HepG2 (cell line): ENCODE measurements at regions not wholly inside any gene's neighbourhood (a gene's known extent, or its start where the extent isn't known, plus 50 kb on each side); places are given as distances from the start of the nearest gene placed in this dataset.

Experiments used
- ATAC-seq: fragments of 200-7000 bp; cut with Tn5 transposase; 3 replicates; pipeline ENCODE4 v1.9.1; 2020; ENCODE audit warnings: mild to moderate bottlenecking, moderate library complexity
- BruUV-seq: library from RNA; stranded (reverse); fragments of 400-500 nt; replicated peaks from 2 replicates; lab custom pipeline; 2021; lab: Mats Ljungman, UMichigan
- CTCF ChIA-PET: fragments of 300-600 bp; formaldehyde crosslinking; extraction: SDS; loops from one replicate; lab custom pipeline; 2021; ENCODE audit warnings: low total read pairs, inconsistent platforms, low intra/inter-chr PET ratio; lab: Yijun Ruan, JAX
- POLR2A ChIA-PET: fragments of 350-600 bp; sonication (Branson Sonifier 250); formaldehyde crosslinking; loops from one replicate; lab custom pipeline; 2020; ENCODE audit warnings: antibody characterized with exemption, inconsistent platforms; lab: Yijun Ruan, JAX
- DNase-seq: peaks from one replicate; pipeline ENCODE4 v3.0.0-alpha.2; 2015; ENCODE audit warnings: low spot score
- FAIRE-seq: peaks from 3 replicates; lab custom pipeline; 2011; peaks lifted over from hg19 to GRCh38; lab: Jason Lieb, UNC
- H2AFZ ChIP-seq: one replicate; pipeline ENCODE4 v1.6.1; 2011; ENCODE audit warnings: low read length, inconsistent platforms
- H3K27ac ChIP-seq: fragments of 300-600 bp; 3 replicates; pipeline ENCODE4 v1.8.0; 2011; ENCODE audit warnings: mixed run types, mild to moderate bottlenecking, mixed read lengths, low read length, inconsistent platforms; ENCODE audit not compliant: insufficient read depth; ENCODE audit errors: extremely low read length
- H3K27me3 ChIP-seq, 2 experiments: fragments of 200-600 bp in 1 of 2; 2 replicates in 1 of 2; 3 replicates in 1 of 2; pipeline versions ENCODE4 v1.6.0 to v1.8.0; 2011; ENCODE audit warnings: low read length in 2 of 2, mild to moderate bottlenecking in 2 of 2, moderate library complexity in 2 of 2, inconsistent platforms in 1 of 2; ENCODE audit not compliant: insufficient read depth in 2 of 2, control insufficient read depth in 1 of 2
- H3K36me3 ChIP-seq, 2 experiments: fragments of 200-600 bp in 1 of 2; replicated peaks in 1 of 2; 2 replicates in 1 of 2; 3 replicates in 1 of 2; pipeline versions ENCODE4 v1.5.1 to v1.8.0; 2011; ENCODE audit warnings: low read length in 2 of 2, inconsistent platforms in 1 of 2; ENCODE audit not compliant: insufficient read depth in 2 of 2, control insufficient read depth in 1 of 2
- H3K4me1 ChIP-seq: 2 replicates; pipeline ENCODE4 v1.5.1; 2012; ENCODE audit warnings: low read length, inconsistent platforms; ENCODE audit not compliant: insufficient read depth
- H3K4me2 ChIP-seq: 2 replicates; pipeline ENCODE4 v1.6.0; 2011; ENCODE audit warnings: low read depth, low read length, inconsistent platforms
- H3K4me3 ChIP-seq, 3 experiments: fragments of 200-600 bp in 1 of 3; sonication (generic), shearing (Covaris generic) in 1 of 3; replicated peaks in 1 of 3; 2 replicates each; pipeline ENCODE4 v1.5.1; 2011 to 2016; ENCODE audit warnings: low read length in 3 of 3, inconsistent platforms in 2 of 3, low read depth in 2 of 3, mild to moderate bottlenecking in 2 of 3, control low read depth in 1 of 3, mixed read lengths in 1 of 3; ENCODE audit not compliant: insufficient read depth in 1 of 3
- H3K79me2 ChIP-seq: one replicate; pipeline ENCODE4 v1.6.1; 2011; ENCODE audit warnings: low read length, inconsistent platforms; ENCODE audit not compliant: insufficient read depth
- H3K9ac ChIP-seq: 2 replicates; pipeline ENCODE4 v1.6.0; 2011; ENCODE audit warnings: mild to moderate bottlenecking, low read depth, low read length, inconsistent platforms; ENCODE audit not compliant: insufficient read depth
- H3K9me3 ChIP-seq: 2 replicates; pipeline ENCODE4 v1.5.1; 2012; ENCODE audit warnings: mild to moderate bottlenecking, low read length
- H4K20me1 ChIP-seq: 2 replicates; pipeline ENCODE4 v1.6.0; 2011; ENCODE audit warnings: inconsistent platforms, mild to moderate bottlenecking, low read length, moderate library complexity; ENCODE audit not compliant: insufficient read depth
- CCAR2 ChIP-seq: fragments of 200-400 bp; formaldehyde crosslinking; optimal IDR thresholded peaks from 2 replicates; pipeline ENCODE3; 2018; ENCODE audit warnings: low read depth, mild to moderate bottlenecking, low read length, moderate library complexity
- CEBPG ChIP-seq: IDR thresholded peaks from 2 replicates; pipeline ENCODE4 v1.6.1; 2016
- FOXA3 ChIP-seq: IDR thresholded peaks from 2 replicates; pipeline ENCODE4 v1.6.1; 2016; ENCODE audit warnings: missing genetic modification reagents, missing compliant biosample characterization
- GATAD1 ChIP-seq: IDR thresholded peaks from 2 replicates; pipeline ENCODE4 v1.6.1; 2016; ENCODE audit warnings: missing genetic modification reagents, missing compliant biosample characterization
- GTF2F1 ChIP-seq: fragments of 150-350 bp; IDR thresholded peaks from 2 replicates; pipeline ENCODE4 v1.6.1; 2014; ENCODE audit warnings: low read length
- HES4 ChIP-seq: sonication (generic); formaldehyde crosslinking; IDR thresholded peaks from 2 replicates; pipeline ENCODE4 v1.9.0; 2021; ENCODE audit warnings: mild to moderate bottlenecking, missing genetic modification reagents, borderline replicate concordance
- MEF2D ChIP-seq: sonication (generic); formaldehyde crosslinking; IDR thresholded peaks from 2 replicates; pipeline ENCODE4 v1.5.1; 2020; ENCODE audit warnings: mild to moderate bottlenecking, missing genetic modification reagents
- MYC ChIP-seq: sonication (generic); formaldehyde crosslinking; IDR thresholded peaks from 2 replicates; pipeline ENCODE4 v1.9.0; 2021; ENCODE audit warnings: missing genetic modification reagents, borderline replicate concordance
- NFIB ChIP-seq: sonication (generic); formaldehyde crosslinking; IDR thresholded peaks from 2 replicates; pipeline ENCODE4 v1.9.0; 2021; ENCODE audit warnings: missing genetic modification reagents, mild to moderate bottlenecking, borderline replicate concordance
- POGZ ChIP-seq: sonication (generic); formaldehyde crosslinking; IDR thresholded peaks from 2 replicates; pipeline ENCODE4 v1.4.0; 2020; ENCODE audit warnings: mild to moderate bottlenecking, missing genetic modification reagents
- RFX5 ChIP-seq: IDR thresholded peaks from 2 replicates; pipeline ENCODE4 v1.6.1; 2011; ENCODE audit warnings: low read depth, low read length, improper control_type of control experiment
- TP53 ChIP-seq: sonication (generic); formaldehyde crosslinking; conservative IDR thresholded peaks from 2 replicates; pipeline ENCODE4 v1.4.0; 2020; ENCODE audit warnings: missing genetic modification reagents
- ZBTB37 ChIP-seq: sonication (generic); formaldehyde crosslinking; IDR thresholded peaks from 2 replicates; pipeline ENCODE4 v1.4.0; 2020; ENCODE audit warnings: mild to moderate bottlenecking, missing genetic modification reagents
- ZFP1 ChIP-seq: IDR thresholded peaks from 2 replicates; pipeline ENCODE4 v1.6.1; 2016
- ZFP37 ChIP-seq: sonication (generic); formaldehyde crosslinking; IDR thresholded peaks from 2 replicates; pipeline ENCODE4 v1.4.0; 2020; ENCODE audit warnings: missing genetic modification reagents, borderline replicate concordance
- ZFP90 ChIP-seq: sonication (generic); formaldehyde crosslinking; IDR thresholded peaks from 2 replicates; pipeline ENCODE4 v1.8.0; 2022; ENCODE audit warnings: missing genetic modification reagents, mild to moderate bottlenecking, inconsistent platforms, borderline replicate concordance
- ZNF263 ChIP-seq: sonication (generic); formaldehyde crosslinking; IDR thresholded peaks from 2 replicates; pipeline ENCODE4 v1.4.0; 2020; ENCODE audit warnings: missing genetic modification reagents
- WGBS: methylation state at CpG from one replicate; pipeline ENCODE4 v1.1.6; 2017; ENCODE audit warnings: low lambda C conversion rate; 5-methylcytosine and 5-hydroxymethylcytosine counted together
- in situ Hi-C: cut with HindIII; loops from 2 replicates; pipeline ENCODE4 v1.10.0; 2017; ENCODE audit warnings: low pct_unique_long_range_greater_than_20kb; ENCODE audit not compliant: extremely low pct_ligation_motif_present
- intact Hi-C: fragments of 100-400 bp; cut with micrococcal nuclease; formaldehyde crosslinking; loops from one replicate; pipeline ENCODE4 v1.10.0; 2022; ENCODE audit not compliant: unreplicated experiment
- TF ChIP-seq, protein P1 (sequence below): sonication (generic); formaldehyde crosslinking; IDR thresholded peaks from 2 replicates; pipeline ENCODE4 v1.5.0; 2020; ENCODE audit warnings: missing genetic modification reagents, mild to moderate bottlenecking, borderline replicate concordance
- TF ChIP-seq, protein P2 (sequence below): sonication (generic); formaldehyde crosslinking; IDR thresholded peaks from 2 replicates; pipeline ENCODE4 v1.4.0; 2020; ENCODE audit warnings: mild to moderate bottlenecking, low read depth, missing genetic modification reagents
- TF ChIP-seq, protein P3 (sequence below): sonication (generic); formaldehyde crosslinking; IDR thresholded peaks from 2 replicates; pipeline ENCODE4 v1.5.0; 2020; ENCODE audit warnings: missing genetic modification reagents

DNA sequence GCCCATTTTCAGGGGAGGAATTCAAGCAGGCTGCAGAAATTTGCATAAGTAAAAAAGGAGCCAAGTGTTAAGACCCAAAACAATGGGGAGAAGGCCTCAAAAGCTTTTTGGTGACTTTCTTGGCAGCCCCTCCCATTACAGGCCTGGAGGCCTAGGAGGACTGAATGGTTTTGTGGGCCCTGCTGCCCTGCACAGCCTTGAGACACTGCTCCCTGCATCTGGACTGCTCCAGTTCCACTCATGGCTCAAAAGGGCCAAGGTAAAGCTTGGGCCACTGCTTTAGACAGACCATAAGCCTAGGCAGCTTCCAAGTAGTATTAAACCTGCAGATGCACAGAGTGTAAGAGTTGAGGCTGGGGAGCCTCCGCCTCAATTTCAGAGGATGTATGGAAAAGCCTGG, 501.6 kb downstream of the MID1IP1 start (continued):
- TF ChIP-seq, protein P1, sequence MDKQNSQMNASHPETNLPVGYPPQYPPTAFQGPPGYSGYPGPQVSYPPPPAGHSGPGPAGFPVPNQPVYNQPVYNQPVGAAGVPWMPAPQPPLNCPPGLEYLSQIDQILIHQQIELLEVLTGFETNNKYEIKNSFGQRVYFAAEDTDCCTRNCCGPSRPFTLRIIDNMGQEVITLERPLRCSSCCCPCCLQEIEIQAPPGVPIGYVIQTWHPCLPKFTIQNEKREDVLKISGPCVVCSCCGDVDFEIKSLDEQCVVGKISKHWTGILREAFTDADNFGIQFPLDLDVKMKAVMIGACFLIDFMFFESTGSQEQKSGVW (CRISPR knock-in tag), result no peak
- TF ChIP-seq TP53 (CRISPR knock-in tag) (no peak), ZBTB37 (no peak), ZNF263 (CRISPR knock-in tag) (no peak), ZFP37 (no peak)

DNA sequence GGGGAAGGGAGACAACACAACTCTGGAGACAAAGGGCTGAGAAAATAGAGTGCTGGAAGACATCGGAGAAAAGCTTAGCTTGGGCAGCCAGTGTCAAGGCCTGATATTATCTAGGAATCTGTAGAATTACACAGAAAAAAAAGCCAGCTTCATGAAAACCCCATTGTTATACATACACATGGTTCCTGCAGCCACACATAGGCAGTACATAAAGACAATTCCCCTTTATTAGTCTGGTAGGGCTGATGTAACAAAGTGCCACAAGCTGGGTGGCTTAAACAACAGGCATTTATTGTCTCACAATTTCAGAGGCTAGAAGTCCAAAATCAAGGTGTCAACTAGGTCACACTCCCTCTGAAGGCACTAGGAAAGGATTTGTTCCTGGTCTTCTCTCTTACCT, 503.5 kb downstream of the MID1IP1 start:
- intact Hi-C loops, result no loop called here
- BruUV-seq, result no TSS peak

More for the DNA sequence above, 503.5 kb downstream of the MID1IP1 start:
- Histone ChIP-seq H3K4me1 (no peaks in the 10 kb centered on the region), H3K9ac (no peak overlapping the region), H3K27me3 (no peaks in the 10 kb centered on the region), H4K20me1 (no peaks in the 10 kb centered on the region), H3K4me3 (no peak overlapping the region), H3K4me2 (no peak overlapping the region), H3K27ac (no peak overlapping the region), H2AFZ (no peak overlapping the region), H3K9me3 (peaks cover 6% of the 10 kb centered on the region; the same call in 1 of the 2 replicates), H3K79me2 (no peaks in the 10 kb centered on the region), H3K36me3 (no peaks in the 10 kb centered on the region)
- TF ChIP-seq RFX5, result no peak
- TF ChIP-seq ZFP90 (CRISPR knock-in tag), result no peak
- no peak for TF ChIP-seq POGZ (CRISPR knock-in tag)
- no peak for TF ChIP-seq MYC (CRISPR knock-in tag)
- TF ChIP-seq MEF2D (CRISPR knock-in tag), result no peak
- no peak for TF ChIP-seq HES4 (CRISPR knock-in tag)
- TF ChIP-seq GATAD1, result no peak
- TF ChIP-seq, protein P2, sequence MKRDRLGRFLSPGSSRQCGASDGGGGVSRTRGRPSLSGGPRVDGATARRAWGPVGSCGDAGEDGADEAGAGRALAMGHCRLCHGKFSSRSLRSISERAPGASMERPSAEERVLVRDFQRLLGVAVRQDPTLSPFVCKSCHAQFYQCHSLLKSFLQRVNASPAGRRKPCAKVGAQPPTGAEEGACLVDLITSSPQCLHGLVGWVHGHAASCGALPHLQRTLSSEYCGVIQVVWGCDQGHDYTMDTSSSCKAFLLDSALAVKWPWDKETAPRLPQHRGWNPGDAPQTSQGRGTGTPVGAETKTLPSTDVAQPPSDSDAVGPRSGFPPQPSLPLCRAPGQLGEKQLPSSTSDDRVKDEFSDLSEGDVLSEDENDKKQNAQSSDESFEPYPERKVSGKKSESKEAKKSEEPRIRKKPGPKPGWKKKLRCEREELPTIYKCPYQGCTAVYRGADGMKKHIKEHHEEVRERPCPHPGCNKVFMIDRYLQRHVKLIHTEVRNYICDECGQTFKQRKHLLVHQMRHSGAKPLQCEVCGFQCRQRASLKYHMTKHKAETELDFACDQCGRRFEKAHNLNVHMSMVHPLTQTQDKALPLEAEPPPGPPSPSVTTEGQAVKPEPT (CRISPR knock-in tag), result no peak
- no peak for TF ChIP-seq CEBPG
- no peak for TF ChIP-seq CCAR2
- TF ChIP-seq, protein P3, sequence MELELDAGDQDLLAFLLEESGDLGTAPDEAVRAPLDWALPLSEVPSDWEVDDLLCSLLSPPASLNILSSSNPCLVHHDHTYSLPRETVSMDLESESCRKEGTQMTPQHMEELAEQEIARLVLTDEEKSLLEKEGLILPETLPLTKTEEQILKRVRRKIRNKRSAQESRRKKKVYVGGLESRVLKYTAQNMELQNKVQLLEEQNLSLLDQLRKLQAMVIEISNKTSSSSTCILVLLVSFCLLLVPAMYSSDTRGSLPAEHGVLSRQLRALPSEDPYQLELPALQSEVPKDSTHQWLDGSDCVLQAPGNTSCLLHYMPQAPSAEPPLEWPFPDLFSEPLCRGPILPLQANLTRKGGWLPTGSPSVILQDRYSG (CRISPR knock-in tag), result no peak
- TF ChIP-seq FOXA3 (CRISPR knock-in tag), result no peak
- no peak for TF ChIP-seq NFIB
- no peak for TF ChIP-seq GTF2F1
- TF ChIP-seq ZFP1 (CRISPR knock-in tag), result no peak
- ChIA-PET POLR2A (no interaction called here), CTCF (no interaction called here)
- no peak for FAIRE-seq
- no peak for DNase-seq
- ATAC-seq, result no peak
- WGBS, result 93% methylated on average over 1 of the region's 1 CpG
- in situ Hi-C loops, result no loop called here
